WI38 (cell line): ENCODE measurements at regions not wholly inside any gene's neighbourhood (a gene's known extent, or its start where the extent isn't known, plus 50 kb on each side); places are given as distances from the start of the nearest gene placed in this dataset.

ENCODE experiments used
- H3K4me3 ChIP-seq: 2 replicates; pipeline ENCODE4 v1.5.1; 2011; ENCODE audit warnings: low read depth, mild to moderate bottlenecking, control low read depth, low read length
- TF ChIP-seq, protein P1 (sequence below): IDR thresholded peaks from 2 replicates; pipeline ENCODE4 v1.5.1; 2012; ENCODE audit warnings: low read depth, mild to moderate bottlenecking, control low read depth, low read length

GRCh38 chr1:58013237-58013636 is 533.3 kb downstream of the OMA1 start:
- no peak overlapping the region for H3K4me3 ChIP-seq
- TF ChIP-seq, protein P1, sequence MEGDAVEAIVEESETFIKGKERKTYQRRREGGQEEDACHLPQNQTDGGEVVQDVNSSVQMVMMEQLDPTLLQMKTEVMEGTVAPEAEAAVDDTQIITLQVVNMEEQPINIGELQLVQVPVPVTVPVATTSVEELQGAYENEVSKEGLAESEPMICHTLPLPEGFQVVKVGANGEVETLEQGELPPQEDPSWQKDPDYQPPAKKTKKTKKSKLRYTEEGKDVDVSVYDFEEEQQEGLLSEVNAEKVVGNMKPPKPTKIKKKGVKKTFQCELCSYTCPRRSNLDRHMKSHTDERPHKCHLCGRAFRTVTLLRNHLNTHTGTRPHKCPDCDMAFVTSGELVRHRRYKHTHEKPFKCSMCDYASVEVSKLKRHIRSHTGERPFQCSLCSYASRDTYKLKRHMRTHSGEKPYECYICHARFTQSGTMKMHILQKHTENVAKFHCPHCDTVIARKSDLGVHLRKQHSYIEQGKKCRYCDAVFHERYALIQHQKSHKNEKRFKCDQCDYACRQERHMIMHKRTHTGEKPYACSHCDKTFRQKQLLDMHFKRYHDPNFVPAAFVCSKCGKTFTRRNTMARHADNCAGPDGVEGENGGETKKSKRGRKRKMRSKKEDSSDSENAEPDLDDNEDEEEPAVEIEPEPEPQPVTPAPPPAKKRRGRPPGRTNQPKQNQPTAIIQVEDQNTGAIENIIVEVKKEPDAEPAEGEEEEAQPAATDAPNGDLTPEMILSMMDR, result no peak

DNA sequence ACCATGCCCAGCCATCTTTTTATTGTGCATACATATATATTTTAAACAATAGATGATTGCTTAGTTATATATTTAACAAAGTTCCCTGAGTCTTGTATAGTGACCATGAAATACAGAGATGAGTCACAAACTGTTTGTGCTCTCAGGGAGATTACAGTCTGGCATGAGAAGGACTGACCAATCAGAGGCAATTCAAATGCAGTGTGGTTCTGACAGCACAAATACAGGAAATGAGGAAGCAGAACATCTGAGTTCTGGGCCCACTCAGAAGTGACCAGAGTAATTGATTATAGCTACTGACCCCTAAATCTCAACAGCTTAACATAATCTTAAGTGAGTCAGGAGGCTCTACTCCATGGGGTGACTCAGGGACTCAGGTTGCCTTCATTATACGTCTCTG is 534.5 kb downstream of the OMA1 start:
- H3K4me3 ChIP-seq, result no peak overlapping the region
- TF ChIP-seq, protein P1, result no peak

- H3K4me3 ChIP-seq, result no peak overlapping the region
- TF ChIP-seq, protein P1, result no peak
Measured at GRCh38 chr1:58006421-58007046, 540.0 kb downstream of the OMA1 start.

GRCh38 chr1:58005212-58005611 is 541.3 kb downstream of the OMA1 start:
- TF ChIP-seq, protein P1, result no peak
- no peak overlapping the region for H3K4me3 ChIP-seq

DNA sequence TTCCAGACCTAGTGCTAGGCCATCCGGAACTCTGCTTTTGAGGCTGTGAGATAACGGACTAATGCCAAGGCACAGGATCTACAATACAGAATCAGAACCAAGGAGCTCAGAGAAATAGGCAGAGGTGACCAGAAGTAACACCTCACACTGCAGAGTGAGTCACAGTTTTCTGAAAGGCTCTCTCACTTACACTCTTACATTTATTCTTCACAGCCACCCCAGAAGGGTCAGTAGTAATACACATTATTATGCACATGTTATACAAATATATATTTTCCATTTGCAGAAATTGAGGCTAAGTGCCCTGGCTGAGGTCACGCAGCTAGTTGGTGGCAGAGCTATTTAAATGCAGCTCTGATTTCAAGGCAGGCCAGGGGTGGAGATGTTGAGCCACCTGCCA is 542.5 kb downstream of the OMA1 start:
- TF ChIP-seq, protein P1, result no peak
- no peak overlapping the region for H3K4me3 ChIP-seq

- no peak overlapping the region for H3K4me3 ChIP-seq
- TF ChIP-seq, protein P1, result no peak
Measured at GRCh38 chr1:58003059-58003458, 543.5 kb downstream of the OMA1 start.

DNA sequence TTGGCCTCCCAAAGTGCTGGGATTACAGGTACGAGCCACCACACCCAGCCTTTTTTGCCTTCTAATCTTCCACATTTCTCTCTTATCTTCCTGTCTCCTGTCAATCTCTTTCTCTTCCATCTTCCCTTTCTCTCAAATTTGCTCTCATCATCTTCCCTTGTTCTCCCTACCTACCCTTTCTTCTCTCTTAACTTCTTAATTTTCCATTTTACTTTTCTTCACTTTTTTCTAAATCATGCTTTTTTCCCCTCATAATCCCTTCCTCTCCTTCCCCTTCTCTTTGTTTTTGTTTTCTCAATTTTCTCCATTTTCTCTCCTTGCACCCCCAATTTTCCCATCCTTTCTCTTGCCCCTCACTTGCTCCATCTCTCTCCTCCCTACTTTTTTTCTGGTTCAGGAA is 545.7 kb downstream of the OMA1 start:
- no peak overlapping the region for H3K4me3 ChIP-seq
- TF ChIP-seq, protein P1, result no peak
